Mesothelial cell of epicardium (in vitro differentiated cells): ENCODE measurements at regions not wholly inside any gene's neighbourhood (a gene's known extent, or its start where the extent isn't known, plus 50 kb on each side); places are given as distances from the start of the nearest gene placed in this dataset.

Source experiments
- DNase-seq, 2 experiments: peaks; one replicate each; pipeline ENCODE4 v3.0.0; 2021; ENCODE audit warnings: low spot score in 2 of 2; ENCODE audit not compliant: unreplicated experiment in 2 of 2
- H3K27ac Mint-ChIP-seq: 2 replicates; pipeline ENCODE4 v1.8.0; 2021; ENCODE audit warnings: mixed read lengths
- H3K27me3 Mint-ChIP-seq: 2 replicates; pipeline ENCODE4 v1.8.0; 2021; ENCODE audit warnings: low read depth, mixed read lengths
- H3K36me3 Mint-ChIP-seq: 2 replicates; pipeline ENCODE4 v1.8.0; 2021; ENCODE audit warnings: mixed read lengths
- H3K4me1 Mint-ChIP-seq: 2 replicates; pipeline ENCODE4 v1.8.0; 2021; ENCODE audit warnings: mixed read lengths
- H3K4me3 Mint-ChIP-seq: 2 replicates; pipeline ENCODE4 v1.8.0; 2021; ENCODE audit warnings: mild to moderate bottlenecking, moderate library complexity, mixed read lengths
- H3K9me3 Mint-ChIP-seq: 2 replicates; pipeline ENCODE4 v1.8.0; 2021; ENCODE audit warnings: mixed read lengths
- TF ChIP-seq, protein P1 (sequence below): fragments of 200-600 bp; sonication (generic); IDR thresholded peaks from one replicate; pipeline ENCODE4 v1.5.0; 2021; ENCODE audit warnings: antibody characterized with exemption; ENCODE audit not compliant: unreplicated experiment

DNA sequence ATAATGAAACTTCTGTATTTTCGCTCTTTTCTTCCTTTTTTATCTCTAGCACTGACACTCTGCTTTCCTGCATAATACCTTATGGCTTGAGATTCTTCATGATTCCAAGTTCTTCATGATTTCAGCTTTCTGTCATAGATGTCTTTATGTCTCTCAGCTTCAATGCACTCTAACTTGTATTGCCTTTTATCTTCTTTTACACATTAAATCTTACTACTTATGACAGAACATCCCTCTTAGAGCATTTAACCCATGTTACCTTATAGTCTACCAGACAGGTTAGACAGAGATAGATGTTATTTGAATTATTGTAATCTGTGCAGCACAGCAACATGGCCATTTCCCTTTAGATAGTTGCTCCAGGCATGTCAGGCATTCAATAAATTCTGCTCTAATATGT lies 1475.7 kb upstream of the TMEFF2 start:
- H3K9me3 Mint-ChIP-seq: peaks cover 6% of the 10 kb centered on the region
- no peak for DNase-seq

DNA sequence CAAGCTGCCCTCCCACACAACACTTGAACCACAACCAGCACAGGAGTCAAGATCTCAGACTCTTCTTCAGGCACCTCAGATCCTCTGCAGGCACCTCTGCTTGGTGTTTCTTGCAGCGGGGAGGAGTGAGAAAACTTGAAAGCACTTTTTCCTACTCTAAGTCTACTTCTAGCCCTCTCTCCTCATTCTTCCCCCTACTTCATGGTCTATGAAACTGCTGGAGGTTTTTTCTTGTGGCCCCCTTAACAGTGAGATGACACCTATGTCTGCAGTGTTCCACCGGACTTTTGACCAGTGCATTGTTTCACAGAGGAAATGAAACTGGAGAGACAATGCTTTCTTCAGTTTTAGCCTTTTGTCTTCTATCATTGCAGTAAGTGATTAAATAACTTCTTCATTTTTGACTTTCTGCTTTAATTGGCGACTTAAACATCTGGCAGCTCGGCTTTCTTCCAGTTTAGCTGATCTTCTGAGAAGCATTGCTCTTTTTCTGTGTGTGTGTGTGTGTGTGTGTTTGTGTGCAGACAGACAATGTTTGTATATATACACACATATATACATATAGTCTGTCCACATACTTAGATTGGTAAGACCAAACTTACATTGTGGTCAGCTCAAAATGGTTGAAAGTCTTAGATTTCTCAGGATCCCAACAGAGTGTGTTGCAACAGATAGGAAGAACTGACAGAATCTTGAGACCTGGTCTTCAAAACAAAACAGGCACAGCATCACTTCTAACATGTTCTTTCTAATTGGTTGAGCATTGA lies 1474.0 kb upstream of the TMEFF2 start:
- H3K4me3 Mint-ChIP-seq: no peak overlapping the region
- DNase-seq: no peak
- TF ChIP-seq, protein P1, sequence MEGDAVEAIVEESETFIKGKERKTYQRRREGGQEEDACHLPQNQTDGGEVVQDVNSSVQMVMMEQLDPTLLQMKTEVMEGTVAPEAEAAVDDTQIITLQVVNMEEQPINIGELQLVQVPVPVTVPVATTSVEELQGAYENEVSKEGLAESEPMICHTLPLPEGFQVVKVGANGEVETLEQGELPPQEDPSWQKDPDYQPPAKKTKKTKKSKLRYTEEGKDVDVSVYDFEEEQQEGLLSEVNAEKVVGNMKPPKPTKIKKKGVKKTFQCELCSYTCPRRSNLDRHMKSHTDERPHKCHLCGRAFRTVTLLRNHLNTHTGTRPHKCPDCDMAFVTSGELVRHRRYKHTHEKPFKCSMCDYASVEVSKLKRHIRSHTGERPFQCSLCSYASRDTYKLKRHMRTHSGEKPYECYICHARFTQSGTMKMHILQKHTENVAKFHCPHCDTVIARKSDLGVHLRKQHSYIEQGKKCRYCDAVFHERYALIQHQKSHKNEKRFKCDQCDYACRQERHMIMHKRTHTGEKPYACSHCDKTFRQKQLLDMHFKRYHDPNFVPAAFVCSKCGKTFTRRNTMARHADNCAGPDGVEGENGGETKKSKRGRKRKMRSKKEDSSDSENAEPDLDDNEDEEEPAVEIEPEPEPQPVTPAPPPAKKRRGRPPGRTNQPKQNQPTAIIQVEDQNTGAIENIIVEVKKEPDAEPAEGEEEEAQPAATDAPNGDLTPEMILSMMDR: no peak
- peaks cover 6% of the 10 kb centered on the region for H3K9me3 Mint-ChIP-seq
- H3K4me1 Mint-ChIP-seq: peaks cover 10% of the 10 kb centered on the region
- H3K27me3 Mint-ChIP-seq: no peaks in the 10 kb centered on the region
- H3K36me3 Mint-ChIP-seq: peaks cover 5% of the 10 kb centered on the region
- H3K27ac Mint-ChIP-seq: no peak overlapping the region

More for the DNA sequence above, 1475.7 kb upstream of the TMEFF2 start:
- Mint-ChIP-seq H3K27me3 (no peaks in the 10 kb centered on the region), H3K36me3 (peaks cover 5% of the 10 kb centered on the region), H3K4me3 (no peak overlapping the region), H3K27ac (peak overlapping the region; percentile 5), H3K4me1 (peaks cover 10% of the 10 kb centered on the region)
- TF ChIP-seq, protein P1: no peak

DNA sequence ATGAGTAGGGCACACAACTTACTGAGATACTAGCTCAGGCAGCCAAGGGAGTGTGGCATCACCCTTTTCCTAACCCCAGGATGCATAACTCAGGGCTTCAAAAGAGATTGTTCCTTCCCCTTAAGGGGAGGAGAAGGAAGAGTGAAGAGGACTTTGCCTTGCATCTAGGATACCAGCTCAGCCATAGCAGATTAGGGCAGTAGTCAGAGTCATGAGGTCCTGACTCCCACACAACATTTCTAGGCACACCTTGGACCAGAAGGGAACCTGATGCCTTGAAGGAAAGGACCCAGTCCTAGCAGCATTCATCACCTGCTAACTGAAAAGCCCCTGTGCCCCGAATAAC lies 1433.2 kb upstream of the TMEFF2 start:
- DNase-seq: no peak
- no peaks in the 10 kb centered on the region for H3K27me3 Mint-ChIP-seq
- TF ChIP-seq, protein P1: no peak
- H3K4me3 Mint-ChIP-seq: no peak overlapping the region
- H3K27ac Mint-ChIP-seq: no peak overlapping the region
- peaks cover 9% of the 10 kb centered on the region for H3K36me3 Mint-ChIP-seq
- H3K9me3 Mint-ChIP-seq: peaks cover 24% of the 10 kb centered on the region
- no peaks in the 10 kb centered on the region for H3K4me1 Mint-ChIP-seq

DNA sequence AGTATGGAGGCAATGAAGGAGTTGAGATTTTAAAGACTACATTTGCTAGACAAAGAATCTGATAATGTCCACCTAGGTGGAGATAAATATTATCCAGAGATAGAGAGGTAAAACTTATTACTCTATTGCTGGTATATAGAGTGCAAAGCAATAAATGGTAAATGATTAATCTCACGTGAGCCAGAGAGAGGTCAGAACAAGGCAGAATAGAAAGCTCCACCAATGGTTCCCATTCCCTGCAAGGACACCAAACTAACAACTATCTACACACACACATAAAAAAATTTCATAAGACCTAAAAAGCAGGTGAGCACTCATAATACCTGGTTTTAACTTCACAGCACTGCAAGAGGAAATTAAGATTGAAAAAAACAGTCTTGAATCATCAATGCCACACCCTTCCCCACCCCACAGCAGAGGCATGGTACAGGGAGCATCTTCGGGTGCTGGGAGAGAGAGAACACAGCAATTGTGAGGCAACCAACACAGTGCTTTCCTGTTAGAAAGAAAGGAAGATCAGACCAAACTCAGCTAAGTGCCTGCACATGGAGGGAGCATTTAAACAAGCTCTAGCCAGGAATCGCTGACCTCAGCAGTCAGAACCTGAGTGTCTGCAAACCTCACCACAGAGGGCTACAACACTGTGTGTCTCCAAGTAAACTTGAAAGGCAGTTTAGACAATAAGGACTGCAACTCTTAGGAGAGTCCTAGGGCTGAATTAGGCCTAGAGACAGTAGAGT lies 1432.6 kb upstream of the TMEFF2 start:
- H3K4me1 Mint-ChIP-seq: no peaks in the 10 kb centered on the region
- peaks cover 22% of the 10 kb centered on the region for H3K9me3 Mint-ChIP-seq
- no peaks in the 10 kb centered on the region for H3K27me3 Mint-ChIP-seq
- DNase-seq: no peak
- TF ChIP-seq, protein P1: no peak
- no peak overlapping the region for H3K27ac Mint-ChIP-seq
- peaks cover 11% of the 10 kb centered on the region for H3K36me3 Mint-ChIP-seq
- no peak overlapping the region for H3K4me3 Mint-ChIP-seq

DNA sequence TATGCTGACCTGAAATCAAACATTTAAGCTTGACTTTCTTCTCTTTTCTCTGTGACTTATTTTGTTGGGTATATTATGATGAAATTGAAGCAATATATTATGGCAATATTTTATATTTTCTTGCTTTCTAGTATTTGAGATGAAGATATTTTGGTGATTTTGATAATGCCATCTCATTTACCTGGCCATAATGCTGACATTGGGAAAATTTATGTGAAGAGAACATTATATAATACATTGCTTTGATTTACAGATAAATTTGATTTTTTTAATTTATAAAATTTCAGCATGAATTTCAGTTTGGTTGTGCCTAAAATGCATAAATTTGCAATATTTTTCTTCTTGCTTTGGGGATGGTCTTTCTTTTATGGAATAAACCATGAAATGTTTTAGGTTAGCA lies 1413.7 kb upstream of the TMEFF2 start:
- H3K4me1 Mint-ChIP-seq: peaks cover 2% of the 10 kb centered on the region
- no peaks in the 10 kb centered on the region for H3K27me3 Mint-ChIP-seq
- H3K9me3 Mint-ChIP-seq: peaks cover 2% of the 10 kb centered on the region
- no peak overlapping the region for H3K27ac Mint-ChIP-seq
- no peaks in the 10 kb centered on the region for H3K36me3 Mint-ChIP-seq
- H3K4me3 Mint-ChIP-seq: no peak overlapping the region
- no peak for DNase-seq
- TF ChIP-seq, protein P1: no peak
